Mammary epithelial cell (primary cell): ENCODE measurements at regions not wholly inside any gene's neighbourhood (a gene's known extent, or its start where the extent isn't known, plus 50 kb on each side); places are given as distances from the start of the nearest gene placed in this dataset.

ENCODE experiments used
- CTCF ChIP-seq, 2 donors: IDR thresholded peaks in 1 of 2; conservative IDR thresholded peaks in 1 of 2; 2 replicates each; pipeline ENCODE4 v1.5.1; 2011 to 2012; ENCODE audit warnings: inconsistent platforms in 2 of 2, low read length in 2 of 2, mild to moderate bottlenecking in 2 of 2, control low read depth in 1 of 2, low read depth in 1 of 2; ENCODE audit not compliant: insufficient read depth in 1 of 2; ENCODE audit errors: extremely low read depth in 1 of 2
- EZH2 ChIP-seq: IDR thresholded peaks from 2 replicates; pipeline ENCODE4 v1.6.1; 2012; ENCODE audit warnings: low read length, inconsistent platforms, borderline replicate concordance

- no peak for TF ChIP-seq CTCF (conservative IDR thresholded peaks at IDR 0.05 in 1 of 2, IDR thresholded peaks at IDR 0.05 in 1 of 2; ENCODE audit: extremely low read depth in 1 of 2, insufficient read depth in 1 of 2, low read depth in 1 of 2, low read length in 2 of 2)
- TF ChIP-seq EZH2, result no peak
These were observed 100.8 kb upstream of the ASAP2 start for GRCh38 chr2:9105601-9106337.
